Karpas-422 (cell line): ENCODE measurements at regions not wholly inside any gene's neighbourhood (a gene's known extent, or its start where the extent isn't known, plus 50 kb on each side); places are given as distances from the start of the nearest gene placed in this dataset.

ENCODE experiments used
- DNase-seq: peaks from one replicate; pipeline ENCODE4 v3.0.0-alpha.2; 2015
- H2AFZ ChIP-seq: fragments of 200-600 bp; sonication (generic); 2 replicates; pipeline ENCODE4 v1.6.1; 2014; ENCODE audit warnings: antibody characterized with exemption, low read length, mixed read lengths
- H3K27ac ChIP-seq: fragments of 200-600 bp; sonication (generic); 2 replicates; pipeline ENCODE4 v1.5.1; 2014; ENCODE audit warnings: mild to moderate bottlenecking, low read length, moderate library complexity
- H3K27me3 ChIP-seq: fragments of 200-600 bp; sonication (generic); 2 replicates; pipeline ENCODE4 v1.6.1; 2014; ENCODE audit warnings: low read length, mixed read lengths
- H3K36me3 ChIP-seq: fragments of 200-600 bp; sonication (generic); 2 replicates; pipeline ENCODE4 v1.6.1; 2014; ENCODE audit warnings: low read length, mixed read lengths; ENCODE audit not compliant: insufficient read depth
- H3K4me1 ChIP-seq: fragments of 200-600 bp; sonication (generic); 2 replicates; pipeline ENCODE4 v1.6.1; 2014; ENCODE audit warnings: mild to moderate bottlenecking, low read length, mixed read lengths
- H3K4me2 ChIP-seq: fragments of 200-600 bp; sonication (generic); 2 replicates; pipeline ENCODE4 v1.6.1; 2014; ENCODE audit warnings: low read length, low read depth, mild to moderate bottlenecking; ENCODE audit not compliant: poor library complexity, severe bottlenecking
- H3K4me3 ChIP-seq: fragments of 200-600 bp; sonication (generic); 2 replicates; pipeline ENCODE4 v1.5.1; 2014; ENCODE audit warnings: mild to moderate bottlenecking, antibody characterized with exemption, low read length, mixed read lengths
- H3K79me2 ChIP-seq: fragments of 200-600 bp; sonication (generic); 2 replicates; pipeline ENCODE4 v1.6.1; 2014; ENCODE audit warnings: mild to moderate bottlenecking, low read length, mixed read lengths
- H3K9ac ChIP-seq: fragments of 200-600 bp; sonication (generic); 2 replicates; pipeline ENCODE4 v1.6.0; 2014; ENCODE audit warnings: low read length
- H3K9me2 ChIP-seq: fragments of 200-600 bp; sonication (generic), shearing (Covaris generic); replicated peaks from 2 replicates; pipeline ENCODE4 v1.6.0; 2014; ENCODE audit warnings: mild to moderate bottlenecking, low read length, moderate library complexity; ENCODE audit not compliant: insufficient read depth
- H3K9me3 ChIP-seq: fragments of 300-700, 200-600 bp; sonication (generic); 2 replicates; pipeline ENCODE4 v1.6.1; 2014; ENCODE audit warnings: low read length, mixed read lengths
- H4K20me1 ChIP-seq: fragments of 200-600 bp; sonication (generic); 2 replicates; pipeline ENCODE4 v1.6.1; 2014; ENCODE audit warnings: mild to moderate bottlenecking, antibody characterized with exemption, low read length, low read depth; ENCODE audit not compliant: insufficient read depth

DNA sequence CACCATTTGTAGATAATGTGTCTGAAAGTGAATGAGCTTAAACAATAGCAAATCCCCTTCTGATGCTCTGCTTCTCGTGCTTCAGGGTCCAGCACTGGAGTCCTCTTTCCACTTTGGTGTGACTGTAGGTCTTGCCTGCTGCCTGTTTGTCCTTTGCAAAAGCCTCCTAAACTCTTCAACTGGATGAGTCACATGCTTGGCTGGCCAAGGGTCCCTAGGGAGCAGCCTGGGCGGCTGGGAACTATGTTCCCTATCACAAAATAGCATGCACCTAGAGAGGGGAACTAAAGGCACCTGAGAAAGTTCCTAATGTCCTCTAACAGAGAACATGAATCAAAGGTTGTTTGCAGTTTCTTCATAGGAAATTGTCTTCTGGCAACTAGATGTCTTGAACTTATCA, 607.2 kb upstream of the PLXNA2 start:
- no peaks in the 10 kb centered on the region for H3K9me3 ChIP-seq
- no peak overlapping the region for H3K9ac ChIP-seq
- H3K4me1 ChIP-seq = no peaks in the 10 kb centered on the region
- no peak overlapping the region for H3K4me2 ChIP-seq
- H3K79me2 ChIP-seq = no peaks in the 10 kb centered on the region
- H3K27me3 ChIP-seq = no peaks in the 10 kb centered on the region
- DNase-seq = no peak
- H3K9me2 ChIP-seq = no peaks in the 10 kb centered on the region
- no peak overlapping the region for H2AFZ ChIP-seq
- no peak overlapping the region for H3K27ac ChIP-seq
- no peaks in the 10 kb centered on the region for H4K20me1 ChIP-seq
- H3K36me3 ChIP-seq = no peaks in the 10 kb centered on the region
- H3K4me3 ChIP-seq = no peak overlapping the region

DNA sequence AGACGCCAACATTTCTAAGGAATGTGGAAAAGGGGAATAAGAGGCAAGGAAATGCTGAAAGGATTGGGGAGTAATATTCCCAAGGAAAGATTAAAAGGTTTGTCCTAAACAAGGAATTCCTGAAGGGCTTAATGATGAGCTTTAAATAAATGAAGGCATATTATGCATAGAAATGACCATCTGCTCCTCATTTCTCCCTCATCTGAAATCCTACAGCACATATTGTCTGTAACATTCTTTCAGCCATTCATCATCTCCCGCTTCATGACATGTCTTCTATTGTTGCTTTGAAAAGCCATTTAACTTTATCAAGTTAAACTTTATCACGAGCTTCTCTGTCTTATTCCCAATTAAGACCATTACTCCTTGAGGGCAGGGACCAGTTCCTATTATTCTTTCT, 608.7 kb upstream of the PLXNA2 start:
- Histone ChIP-seq H3K9me2 (no peaks in the 10 kb centered on the region), H3K4me1 (no peaks in the 10 kb centered on the region), H3K36me3 (no peaks in the 10 kb centered on the region), H2AFZ (no peak overlapping the region), H3K79me2 (no peaks in the 10 kb centered on the region), H3K9me3 (no peaks in the 10 kb centered on the region), H3K27me3 (no peaks in the 10 kb centered on the region), H4K20me1 (no peaks in the 10 kb centered on the region), H3K4me2 (no peak overlapping the region), H3K9ac (no peak overlapping the region), H3K27ac (no peak overlapping the region), H3K4me3 (no peak overlapping the region)
- no peak for DNase-seq

DNA sequence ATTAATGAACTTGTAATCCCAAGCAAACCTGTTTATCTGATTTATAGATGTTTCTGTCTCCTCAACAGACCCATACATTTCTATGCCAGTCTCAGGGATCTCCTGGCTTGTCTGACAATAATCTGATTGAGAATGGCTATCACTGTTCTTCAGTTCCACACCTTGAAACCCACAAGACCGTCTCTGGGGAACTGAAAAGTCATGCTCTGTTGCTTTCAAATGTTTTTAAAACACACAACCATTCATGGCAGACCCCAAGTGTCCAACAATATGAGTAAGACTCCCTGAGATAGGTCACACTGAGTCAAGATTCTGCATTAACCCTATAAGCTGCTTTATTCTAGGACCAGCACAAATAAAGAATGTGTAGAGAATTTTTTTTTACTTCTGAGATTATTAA, 611.2 kb upstream of the PLXNA2 start:
- Histone ChIP-seq H3K9me3 (no peaks in the 10 kb centered on the region), H3K36me3 (no peaks in the 10 kb centered on the region), H3K79me2 (no peaks in the 10 kb centered on the region), H3K9ac (no peak overlapping the region), H3K4me3 (no peak overlapping the region), H3K27ac (no peak overlapping the region), H3K4me2 (no peak overlapping the region), H3K9me2 (no peaks in the 10 kb centered on the region), H2AFZ (no peak overlapping the region), H3K27me3 (no peaks in the 10 kb centered on the region), H3K4me1 (no peaks in the 10 kb centered on the region), H4K20me1 (no peaks in the 10 kb centered on the region)
- DNase-seq = no peak

DNA sequence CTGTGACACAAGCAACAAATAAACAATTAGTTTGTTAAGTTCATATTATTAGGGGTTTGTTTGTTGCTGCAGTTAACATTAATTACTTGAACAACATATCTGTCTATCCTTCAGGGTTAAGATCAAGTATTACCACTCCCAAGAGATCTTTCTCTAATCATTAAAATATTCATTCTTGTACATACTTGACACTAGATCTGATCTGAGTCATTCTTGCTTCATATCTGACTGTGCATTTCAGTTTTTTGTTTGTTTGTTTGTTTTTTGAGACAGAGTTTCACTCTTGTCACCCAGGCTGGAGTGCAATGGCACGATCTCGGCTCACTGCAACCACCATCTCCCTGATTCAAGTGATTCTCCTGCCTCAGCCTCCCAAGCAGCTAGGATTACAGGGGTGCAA, 613.3 kb upstream of the PLXNA2 start:
- no peaks in the 10 kb centered on the region for H3K9me2 ChIP-seq
- no peaks in the 10 kb centered on the region for H4K20me1 ChIP-seq
- no peak for DNase-seq
- no peaks in the 10 kb centered on the region for H3K27me3 ChIP-seq
- H3K4me1 ChIP-seq = no peaks in the 10 kb centered on the region
- H3K27ac ChIP-seq = no peak overlapping the region
- no peaks in the 10 kb centered on the region for H3K36me3 ChIP-seq
- no peak overlapping the region for H2AFZ ChIP-seq
- H3K9ac ChIP-seq = no peak overlapping the region
- no peak overlapping the region for H3K4me2 ChIP-seq
- H3K9me3 ChIP-seq = no peaks in the 10 kb centered on the region
- H3K79me2 ChIP-seq = no peaks in the 10 kb centered on the region
- H3K4me3 ChIP-seq = no peak overlapping the region

DNA sequence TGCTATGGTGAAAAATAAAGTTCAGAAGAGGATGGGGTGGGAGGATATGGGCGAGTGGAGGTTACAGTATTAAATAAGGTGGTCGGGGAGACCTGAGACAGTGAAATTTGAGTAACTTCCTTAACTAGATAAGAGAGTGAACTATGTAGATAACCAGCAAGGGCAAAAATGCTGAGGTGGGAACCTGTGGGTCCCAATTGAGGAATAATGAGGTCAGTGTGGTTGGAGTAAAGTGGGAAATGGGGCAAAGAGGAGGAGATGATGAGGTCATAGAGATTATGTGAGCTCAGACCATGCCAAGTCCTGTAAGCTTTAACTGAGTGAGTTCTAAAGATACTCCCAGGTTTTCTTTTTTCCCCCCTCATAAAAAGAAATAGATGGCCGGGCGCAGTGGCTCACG, 614.6 kb upstream of the PLXNA2 start:
- no peaks in the 10 kb centered on the region for H3K9me3 ChIP-seq
- no peaks in the 10 kb centered on the region for H3K27me3 ChIP-seq
- H3K36me3 ChIP-seq = no peaks in the 10 kb centered on the region
- no peak overlapping the region for H3K27ac ChIP-seq
- H3K4me1 ChIP-seq = no peaks in the 10 kb centered on the region
- H3K9me2 ChIP-seq = no peaks in the 10 kb centered on the region
- H3K4me2 ChIP-seq = no peak overlapping the region
- H3K4me3 ChIP-seq = no peak overlapping the region
- H4K20me1 ChIP-seq = no peaks in the 10 kb centered on the region
- H2AFZ ChIP-seq = no peak overlapping the region
- H3K9ac ChIP-seq = no peak overlapping the region
- H3K79me2 ChIP-seq = no peaks in the 10 kb centered on the region
- DNase-seq = no peak

DNA sequence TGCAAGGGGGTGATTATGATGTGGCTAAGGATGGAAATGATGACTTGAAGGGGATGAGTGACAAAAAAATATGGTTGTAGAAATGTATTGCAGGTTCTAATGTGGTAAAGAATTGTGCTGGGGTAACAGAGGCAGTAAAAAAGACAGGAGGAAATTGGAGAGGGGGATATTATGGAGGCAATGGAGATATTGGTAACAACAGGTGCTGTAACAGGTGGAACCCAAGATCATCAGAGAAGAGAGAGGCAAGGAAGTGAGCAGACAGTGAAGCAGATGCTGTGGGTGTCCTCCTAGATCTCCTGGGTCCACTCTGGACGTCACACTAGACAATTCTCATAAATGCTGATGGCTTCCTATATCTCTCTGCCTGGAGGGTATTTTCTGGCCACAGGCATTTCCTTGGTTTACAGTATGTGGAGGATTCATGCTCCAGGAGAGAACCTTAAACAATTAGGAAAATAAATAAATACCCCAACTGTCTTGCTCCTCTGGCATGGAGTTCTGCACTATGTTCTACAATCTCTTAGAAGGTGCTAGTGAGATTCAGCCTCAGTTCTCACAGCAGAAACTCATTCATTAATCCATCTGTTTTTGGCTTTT, 620.3 kb upstream of the PLXNA2 start:
- no peak overlapping the region for H3K4me2 ChIP-seq
- no peaks in the 10 kb centered on the region for H3K36me3 ChIP-seq
- H3K27ac ChIP-seq = no peak overlapping the region
- no peaks in the 10 kb centered on the region for H3K9me3 ChIP-seq
- H3K4me1 ChIP-seq = no peaks in the 10 kb centered on the region
- no peaks in the 10 kb centered on the region for H3K27me3 ChIP-seq
- H3K4me3 ChIP-seq = no peak overlapping the region
- H3K79me2 ChIP-seq = no peaks in the 10 kb centered on the region
- no peaks in the 10 kb centered on the region for H4K20me1 ChIP-seq
- no peak overlapping the region for H2AFZ ChIP-seq
- no peak overlapping the region for H3K9ac ChIP-seq
- H3K9me2 ChIP-seq = no peaks in the 10 kb centered on the region
- no peak for DNase-seq

DNA sequence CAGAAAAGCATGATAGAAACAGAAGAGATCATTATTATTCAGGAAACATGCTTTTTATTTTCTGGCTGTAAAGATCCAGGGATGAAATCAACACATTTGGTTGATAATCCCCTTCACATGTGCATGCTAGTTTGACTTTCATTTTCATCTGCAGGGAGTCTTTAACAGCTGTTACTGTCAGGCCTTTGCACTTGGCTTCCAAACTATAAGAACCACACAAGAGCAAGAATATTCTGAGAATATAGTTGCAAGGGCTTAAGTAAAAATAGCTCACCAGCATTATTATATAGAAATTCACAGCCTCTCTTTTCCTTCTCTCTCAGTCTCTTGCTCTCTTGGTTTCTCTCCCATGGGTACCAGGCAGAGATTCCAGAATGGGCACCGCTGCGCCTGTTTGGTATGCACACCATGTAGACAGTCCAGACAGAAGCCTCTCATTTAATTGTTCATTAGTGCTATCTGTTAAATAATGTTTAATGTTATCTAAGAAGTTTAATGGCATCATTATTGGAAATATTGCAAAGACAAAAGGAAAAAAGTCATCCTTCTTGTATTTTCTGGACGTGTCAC, 622.3 kb upstream of the PLXNA2 start:
- Histone ChIP-seq H3K27ac (no peak overlapping the region), H2AFZ (no peak overlapping the region), H3K4me3 (no peak overlapping the region), H3K4me2 (no peak overlapping the region), H4K20me1 (no peaks in the 10 kb centered on the region), H3K36me3 (no peaks in the 10 kb centered on the region), H3K27me3 (no peaks in the 10 kb centered on the region), H3K79me2 (no peaks in the 10 kb centered on the region), H3K9me2 (no peaks in the 10 kb centered on the region), H3K4me1 (no peaks in the 10 kb centered on the region), H3K9ac (no peak overlapping the region), H3K9me3 (no peaks in the 10 kb centered on the region)
- no peak for DNase-seq

DNA sequence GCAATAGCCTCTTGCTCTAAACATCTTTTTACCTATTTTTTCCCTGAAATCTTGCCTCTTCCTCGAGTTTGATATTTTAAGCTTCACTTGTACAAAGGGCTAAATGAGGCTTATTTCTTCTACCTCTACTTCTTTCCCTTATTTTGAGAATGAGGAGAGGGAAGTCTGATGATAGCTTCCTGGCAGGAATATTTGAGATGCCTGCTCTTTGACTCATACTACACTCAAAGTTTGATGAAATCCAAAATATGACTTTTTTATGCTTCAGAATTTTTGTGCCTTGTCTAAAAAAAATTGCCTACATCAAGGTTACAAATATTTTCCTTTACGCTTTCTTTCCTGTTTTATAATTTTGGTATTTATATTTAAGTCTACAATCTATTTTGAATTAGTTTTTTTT, 624.4 kb upstream of the PLXNA2 start:
- no peak overlapping the region for H3K4me2 ChIP-seq

More for the DNA sequence above, 624.4 kb upstream of the PLXNA2 start:
- no peaks in the 10 kb centered on the region for H3K9me2 ChIP-seq
- H3K36me3 ChIP-seq = no peaks in the 10 kb centered on the region
- no peak overlapping the region for H3K27ac ChIP-seq
- no peak overlapping the region for H3K4me3 ChIP-seq
- H3K79me2 ChIP-seq = no peaks in the 10 kb centered on the region
- H4K20me1 ChIP-seq = no peaks in the 10 kb centered on the region
- H3K9me3 ChIP-seq = no peaks in the 10 kb centered on the region
- no peaks in the 10 kb centered on the region for H3K4me1 ChIP-seq
- no peak overlapping the region for H2AFZ ChIP-seq
- H3K27me3 ChIP-seq = no peaks in the 10 kb centered on the region
- no peak for DNase-seq
- H3K9ac ChIP-seq = no peak overlapping the region
